Lung (tissue), 11 donors: ENCODE measurements at regions not wholly inside any gene's neighbourhood (a gene's known extent, or its start where the extent isn't known, plus 50 kb on each side); places are given as distances from the start of the nearest gene placed in this dataset.
A peak's percentile ranks its signal among the peaks of the same experiment; 100 is the strongest.

ENCODE experiments used
- ATAC-seq: fragments of 200-7000 bp; cut with Tn5 transposase; one replicate; pipeline ENCODE4 v1.9.1; 2020; ENCODE audit warnings: moderate number of reproducible peaks; ENCODE audit not compliant: insufficient read depth, low FRiP score
- DNase-seq, 3 donors: peaks; one replicate each; pipeline ENCODE4 v3.0.0-alpha.2; 2013 to 2017
- H3K27ac ChIP-seq, 2 donors: one replicate each; pipeline ENCODE4 v1.5.1; 2013; ENCODE audit warnings: mild to moderate bottlenecking in 2 of 2, moderate library complexity in 2 of 2, control low read depth in 1 of 2, inconsistent platforms in 1 of 2, low read depth in 1 of 2, low read length in 1 of 2
- H3K27me3 ChIP-seq, 3 donors: one replicate each; pipeline ENCODE4 v1.5.1; 2013; ENCODE audit warnings: low read length in 2 of 3; ENCODE audit not compliant: control insufficient read depth in 3 of 3, insufficient read depth in 3 of 3
- H3K36me3 ChIP-seq, 4 donors: one replicate each; pipeline ENCODE4 v1.5.1; 2013; ENCODE audit warnings: low read length in 4 of 4, mild to moderate bottlenecking in 1 of 4, moderate library complexity in 1 of 4; ENCODE audit not compliant: control insufficient read depth in 4 of 4, insufficient read depth in 4 of 4
- H3K4me1 ChIP-seq, 5 donors: one replicate each; pipeline ENCODE4 v1.5.1; 2013; ENCODE audit warnings: low read length in 5 of 5, mild to moderate bottlenecking in 2 of 5, moderate library complexity in 1 of 5; ENCODE audit not compliant: control insufficient read depth in 5 of 5, insufficient read depth in 5 of 5
- H3K4me3 ChIP-seq: one replicate; pipeline ENCODE4 v1.5.1; 2013; ENCODE audit warnings: mild to moderate bottlenecking, control low read depth, moderate library complexity
- H3K9ac ChIP-seq, 2 donors: one replicate each; pipeline ENCODE4 v1.5.1; 2013; ENCODE audit warnings: low read length in 2 of 2, control low read depth in 1 of 2; ENCODE audit not compliant: insufficient read depth in 1 of 2
- H3K9me3 ChIP-seq, 4 donors: one replicate each; pipeline ENCODE4 v1.5.1; 2013; ENCODE audit warnings: low read length in 3 of 4, mild to moderate bottlenecking in 1 of 4, moderate library complexity in 1 of 4; ENCODE audit not compliant: control insufficient read depth in 4 of 4, insufficient read depth in 3 of 4
- CTCF ChIP-seq: IDR thresholded peaks from 2 replicates; pipeline ENCODE4 v1.5.1; 2012; ENCODE audit warnings: mild to moderate bottlenecking; ENCODE audit errors: control extremely low read depth, extremely low read depth
- WGBS, 2 donors: extraction: QIAGEN DNeasy Blood & Tissue Kit; methylation state at CpG; one replicate each; pipeline ENCODE4 v1.1.7; 2013; 5-methylcytosine and 5-hydroxymethylcytosine counted together
- donor health status: control.
- donor health status: control.
- donor health status: Bipolar disorder and iron deficiency.
- donor health status: healthy.
- donor health status: DM: yes; HTN: yes; CAD: no.

GRCh38 chr1:115454837-115455511 is 116.9 kb upstream of the NGF start:
- peaks cover 0 to 4% (median 0%) of the 10 kb centered on the region in 4 donors for H3K9me3 ChIP-seq
- H3K9ac ChIP-seq = no peak overlapping the region
- no peak for TF ChIP-seq CTCF
- no peak overlapping the region for H3K4me3 ChIP-seq
- DNase-seq (peak; percentile 94 to 97 (median 97)), ATAC-seq (peak; percentile 20)
- H3K27me3 ChIP-seq = no peaks in the 10 kb centered on the region
- WGBS, 2 donors = 60 to 81% methylated on average over 13 of the region's 13 CpGs
- no peaks in the 10 kb centered on the region for H3K36me3 ChIP-seq
- peaks cover 2 to 49% (median 28%) of the 10 kb centered on the region in 5 donors for H3K4me1 ChIP-seq
- no peak overlapping the region for H3K27ac ChIP-seq

GRCh38 chr1:115453666-115454065 is 115.6 kb upstream of the NGF start:
- Histone ChIP-seq H3K4me3 (no peak overlapping the region), H3K4me1 (peaks cover 2 to 50% (median 28%) of the 10 kb centered on the region in 5 donors), H3K27ac (no peak overlapping the region), H3K9me3 (peaks cover 0 to 4% (median 0%) of the 10 kb centered on the region in 4 donors), H3K27me3 (no peaks in the 10 kb centered on the region), H3K36me3 (no peaks in the 10 kb centered on the region), H3K9ac (no peak overlapping the region)
- WGBS, 2 donors = 84 to 86% methylated on average over 2 of the region's 2 CpGs
- DNase-seq (no peak), ATAC-seq (no peak)
- TF ChIP-seq CTCF = no peak

- Histone ChIP-seq H3K4me3 (no peak overlapping the region), H3K27ac (no peak overlapping the region), H3K9me3 (peaks cover 0 to 4% (median 0%) of the 10 kb centered on the region in 4 donors), H3K27me3 (no peaks in the 10 kb centered on the region), H3K4me1 (peaks cover 2 to 46% (median 28%) of the 10 kb centered on the region in 5 donors), H3K9ac (no peak overlapping the region), H3K36me3 (no peaks in the 10 kb centered on the region)
- no peak for DNase-seq
- ATAC-seq = no peak
- no peak for TF ChIP-seq CTCF
- 87 to 91% methylated on average over 6 of the region's 6 CpGs for WGBS, 2 donors
Observed at GRCh38 chr1:115452600-115453329, 114.7 kb upstream of the NGF start.
